Tibial artery (tissue), 4 donors: ENCODE measurements at regions not wholly inside any gene's neighbourhood (a gene's known extent, or its start where the extent isn't known, plus 50 kb on each side); places are given as distances from the start of the nearest gene placed in this dataset.

Source experiments
- DNase-seq, 2 donors: peaks; one replicate each; pipeline ENCODE4 v3.0.0-alpha.2; 2019
- H3K27ac ChIP-seq, 2 donors: fragments of 200-600 bp; sonication (generic) in 1 of 2; 1 replicate in 1 of 2; 2 replicates in 1 of 2; pipeline ENCODE4 v1.5.1; 2018 to 2019; ENCODE audit warnings: mild to moderate bottlenecking in 1 of 2
- H3K27me3 ChIP-seq, 2 donors: fragments of 200-600 bp; sonication (generic) in 1 of 2; one replicate each; pipeline versions ENCODE4 v1.5.1 to v1.6.0; 2016 to 2019
- H3K36me3 ChIP-seq, 3 donors: fragments of 200-600 bp; sonication (generic) in 2 of 3; one replicate each; pipeline ENCODE4 v1.5.1; 2016 to 2019; ENCODE audit warnings: mild to moderate bottlenecking in 2 of 3
- H3K4me1 ChIP-seq, 4 donors: fragments of 200-600 bp; sonication (generic) in 2 of 4; 1 replicate in 3 of 4; 2 replicates in 1 of 4; pipeline ENCODE4 v1.5.1; 2016 to 2019
- H3K4me3 ChIP-seq, 2 donors: fragments of 200-600 bp; sonication (generic) in 1 of 2; 1 replicate in 1 of 2; 2 replicates in 1 of 2; pipeline ENCODE4 v1.5.1; 2018 to 2019; ENCODE audit warnings: mild to moderate bottlenecking in 2 of 2
- H3K9me3 ChIP-seq, 3 donors: fragments of 200-600 bp; sonication (generic) in 1 of 3; one replicate each; pipeline ENCODE4 v1.5.1; 2016 to 2019
- intact Hi-C: fragments of 100-400 bp; cut with DNase I; formaldehyde crosslinking; loops from one replicate; pipeline ENCODE4 v1.15.0; 2023; ENCODE audit warnings: low total_unique reads
- TF ChIP-seq, protein P1 (sequence below), 2 experiments: fragments of 200-600 bp in 1 of 2; fragments of 450-650 bp in 1 of 2; IDR thresholded peaks; one replicate each; pipeline ENCODE4 v1.5.1; 2017 to 2019; ENCODE audit warnings: antibody characterized with exemption in 2 of 2, mild to moderate bottlenecking in 1 of 2, moderate library complexity in 1 of 2

GRCh38 chr15:70241561-70242320, 144.0 kb upstream of the TLE3 start:
- DNase-seq, result no peak
- Histone ChIP-seq H3K27me3 (no peaks in the 10 kb centered on the region), H3K27ac (no peak overlapping the region), H3K4me1 (peaks cover 0 to 6% (median 0%) of the 10 kb centered on the region in 4 donors), H3K4me3 (no peak overlapping the region), H3K9me3 (no peaks in the 10 kb centered on the region), H3K36me3 (no peaks in the 10 kb centered on the region)
- intact Hi-C loops, result no loop called here
- TF ChIP-seq, protein P1, sequence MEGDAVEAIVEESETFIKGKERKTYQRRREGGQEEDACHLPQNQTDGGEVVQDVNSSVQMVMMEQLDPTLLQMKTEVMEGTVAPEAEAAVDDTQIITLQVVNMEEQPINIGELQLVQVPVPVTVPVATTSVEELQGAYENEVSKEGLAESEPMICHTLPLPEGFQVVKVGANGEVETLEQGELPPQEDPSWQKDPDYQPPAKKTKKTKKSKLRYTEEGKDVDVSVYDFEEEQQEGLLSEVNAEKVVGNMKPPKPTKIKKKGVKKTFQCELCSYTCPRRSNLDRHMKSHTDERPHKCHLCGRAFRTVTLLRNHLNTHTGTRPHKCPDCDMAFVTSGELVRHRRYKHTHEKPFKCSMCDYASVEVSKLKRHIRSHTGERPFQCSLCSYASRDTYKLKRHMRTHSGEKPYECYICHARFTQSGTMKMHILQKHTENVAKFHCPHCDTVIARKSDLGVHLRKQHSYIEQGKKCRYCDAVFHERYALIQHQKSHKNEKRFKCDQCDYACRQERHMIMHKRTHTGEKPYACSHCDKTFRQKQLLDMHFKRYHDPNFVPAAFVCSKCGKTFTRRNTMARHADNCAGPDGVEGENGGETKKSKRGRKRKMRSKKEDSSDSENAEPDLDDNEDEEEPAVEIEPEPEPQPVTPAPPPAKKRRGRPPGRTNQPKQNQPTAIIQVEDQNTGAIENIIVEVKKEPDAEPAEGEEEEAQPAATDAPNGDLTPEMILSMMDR (IDR thresholded peaks at IDR 0.05), result no peak

DNA sequence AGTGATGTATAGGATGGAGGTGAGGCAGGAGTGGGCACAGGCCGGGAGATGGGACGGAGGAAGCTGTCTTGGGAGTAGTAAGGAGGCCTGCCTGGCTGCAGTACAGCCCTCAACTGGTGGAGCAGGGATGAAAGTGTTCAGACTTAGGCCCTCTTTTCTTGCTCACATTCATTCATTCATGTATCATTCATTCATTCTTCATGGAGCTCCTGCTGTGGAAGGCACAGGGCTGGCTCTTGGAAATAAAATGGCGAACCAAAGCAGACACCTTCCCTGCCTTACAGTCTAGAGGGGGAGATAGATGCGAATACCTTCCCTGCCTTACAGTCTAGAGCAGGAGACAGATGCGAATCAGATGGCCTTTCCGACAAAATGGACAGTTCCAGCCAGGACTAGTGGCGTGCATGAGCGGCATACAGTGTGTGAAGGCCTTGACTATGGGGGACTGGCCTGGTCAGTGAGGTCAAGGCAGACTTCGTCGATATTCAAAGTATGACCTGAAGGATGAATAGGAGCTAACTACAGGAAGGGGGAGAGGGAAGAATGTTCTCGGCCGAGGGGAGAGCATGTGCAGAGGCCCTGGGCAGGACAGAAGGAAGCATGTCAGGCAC, 143.2 kb upstream of the TLE3 start:
- no peak overlapping the region for H3K27ac ChIP-seq
- no peak for DNase-seq
- H3K36me3 ChIP-seq, result no peaks in the 10 kb centered on the region
- no peak overlapping the region for H3K4me3 ChIP-seq
- no peaks in the 10 kb centered on the region for H3K27me3 ChIP-seq
- no peaks in the 10 kb centered on the region for H3K4me1 ChIP-seq
- no peaks in the 10 kb centered on the region for H3K9me3 ChIP-seq
- TF ChIP-seq, protein P1 (IDR thresholded peaks at IDR 0.05), result no peak
- intact Hi-C loops, result no loop called here

DNA sequence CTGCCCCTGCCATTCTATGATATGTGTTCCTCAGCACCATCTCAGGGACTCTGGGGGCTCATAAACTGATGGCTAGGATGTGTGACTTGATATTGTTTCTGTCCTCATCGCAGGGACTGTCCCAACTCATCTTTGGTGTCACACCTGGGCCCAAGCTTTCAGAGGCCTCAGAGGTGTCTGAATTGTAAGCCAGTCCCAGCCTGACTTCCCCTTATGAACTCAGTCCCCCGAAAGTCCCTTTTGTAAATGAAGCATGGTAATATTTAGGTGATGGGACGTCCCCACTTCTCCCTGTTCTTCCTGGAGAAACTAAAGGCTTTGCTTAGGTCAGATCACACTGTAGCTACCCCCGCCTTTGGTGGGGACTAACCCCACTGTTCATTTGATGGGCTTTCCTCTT, 142.4 kb upstream of the TLE3 start:
- intact Hi-C loops, result no loop called here
- Histone ChIP-seq H3K36me3 (no peaks in the 10 kb centered on the region), H3K27ac (no peak overlapping the region), H3K27me3 (no peaks in the 10 kb centered on the region), H3K4me3 (no peak overlapping the region), H3K9me3 (no peaks in the 10 kb centered on the region), H3K4me1 (no peaks in the 10 kb centered on the region)
- DNase-seq, result no peak
- TF ChIP-seq, protein P1 (IDR thresholded peaks at IDR 0.05), result no peak

DNA sequence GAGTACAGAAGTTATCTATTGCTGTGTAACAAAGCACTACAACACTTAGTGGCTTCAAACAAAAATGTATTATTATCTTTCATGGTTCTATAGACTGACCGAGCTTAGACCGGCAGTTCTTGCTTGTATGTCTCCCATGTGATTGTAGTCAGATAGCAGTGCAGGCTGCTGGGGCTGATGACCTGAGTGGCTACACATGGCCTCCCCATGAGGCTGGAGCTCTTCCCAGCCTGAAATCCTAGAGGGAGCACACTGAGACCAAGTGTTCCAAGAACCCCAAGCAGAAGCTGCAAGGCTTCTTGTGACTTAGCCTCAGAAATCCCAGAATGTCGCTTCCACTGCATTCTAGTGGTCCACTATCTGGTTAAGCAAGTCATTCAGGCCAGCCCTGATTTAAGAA, 141.2 kb upstream of the TLE3 start:
- Histone ChIP-seq H3K4me1 (no peaks in the 10 kb centered on the region), H3K27me3 (no peaks in the 10 kb centered on the region), H3K9me3 (no peaks in the 10 kb centered on the region), H3K27ac (no peak overlapping the region), H3K4me3 (no peak overlapping the region), H3K36me3 (no peaks in the 10 kb centered on the region)
- DNase-seq, result no peak
- intact Hi-C loops, result no loop called here
- TF ChIP-seq, protein P1 (IDR thresholded peaks at IDR 0.05), result no peak

- intact Hi-C loops, result no loop called here
- TF ChIP-seq, protein P1 (IDR thresholded peaks at IDR 0.05), result no peak
Observed at GRCh38 chr15:70237626-70238025, 139.9 kb upstream of the TLE3 start.

More at GRCh38 chr15:70237626-70238025, 139.9 kb upstream of the TLE3 start:
- H3K27me3 ChIP-seq, result no peaks in the 10 kb centered on the region
- peaks cover 0 to under 1% (median 0%) of the 10 kb centered on the region in 3 donors for H3K9me3 ChIP-seq
- H3K36me3 ChIP-seq, result no peaks in the 10 kb centered on the region
- H3K27ac ChIP-seq, result no peak overlapping the region
- no peak for DNase-seq
- no peaks in the 10 kb centered on the region for H3K4me1 ChIP-seq
- no peak overlapping the region for H3K4me3 ChIP-seq
